ENCODE measurements at regions not wholly inside any gene's neighbourhood (a gene's known extent, or its start where the extent isn't known, plus 50 kb on each side); places are given as distances from the start of the nearest gene placed in this dataset.

DNA sequence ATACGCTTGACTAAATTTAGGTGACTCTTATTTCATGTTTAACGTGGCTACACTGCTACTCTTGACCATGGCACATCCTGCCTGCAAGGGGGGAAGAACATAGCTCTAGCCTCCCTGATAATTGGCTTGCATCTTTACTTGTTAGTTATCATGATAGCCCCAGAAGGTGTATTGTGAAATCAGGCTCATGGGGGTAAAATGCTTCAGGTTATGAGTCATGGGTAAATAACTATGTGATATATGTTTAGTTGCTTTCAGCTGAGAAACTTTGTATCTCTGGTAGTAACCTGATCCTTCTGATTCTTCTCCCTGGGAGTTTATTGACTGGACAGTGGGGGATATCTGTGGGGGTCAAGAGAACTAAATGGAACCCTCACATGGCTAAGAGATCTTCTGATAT is 660.8 kb upstream of the UBE2E2 start:
- no peak for ATAC-seq
- Mint-ChIP-seq H3K36me3 (no peaks in the 10 kb centered on the region), H3K27ac (no peak overlapping the region), H3K9me3 (peaks cover 0 to 6% of the 10 kb centered on the region in 2 donors)
- DNase-seq (ENCODE audit: low spot score in 2 of 2), result no peak

DNA sequence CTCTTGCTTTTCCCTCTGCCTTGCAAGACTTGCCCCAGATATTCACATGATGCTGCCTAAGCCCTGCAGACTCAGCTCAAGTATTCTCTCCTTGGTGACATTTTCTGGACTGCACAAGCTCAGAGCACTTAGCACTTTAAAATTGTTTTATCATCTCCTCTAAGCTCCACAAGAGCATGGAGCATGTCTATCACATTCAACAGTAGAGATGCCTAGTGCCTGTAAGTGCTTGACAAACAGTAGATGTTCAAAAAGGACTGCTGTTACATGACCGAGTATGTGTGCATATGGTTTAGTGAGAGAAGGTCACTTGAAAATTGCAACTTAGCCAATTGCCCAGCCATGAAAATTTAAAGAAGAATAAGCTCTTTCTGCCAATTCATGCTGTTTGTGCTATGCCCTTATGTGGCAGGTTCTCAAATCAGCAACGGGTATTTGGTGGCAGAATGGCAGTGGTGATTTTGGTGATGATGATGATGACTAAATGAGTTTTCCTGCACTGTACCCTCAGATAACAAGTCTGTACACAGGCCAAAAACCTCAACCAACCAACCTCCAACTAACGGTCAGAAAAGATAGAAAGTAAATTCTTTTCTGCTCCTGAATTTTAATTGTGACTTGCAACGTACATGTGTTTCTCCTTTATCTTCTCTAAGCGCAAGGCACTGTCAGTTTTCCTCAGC is 647.2 kb upstream of the UBE2E2 start:
- DNase-seq (ENCODE audit: low spot score in 2 of 2), result no peak
- no peak for ATAC-seq
- no peaks in the 10 kb centered on the region for H3K36me3 Mint-ChIP-seq
- peaks cover 0 to 5% of the 10 kb centered on the region in 2 donors for H3K9me3 Mint-ChIP-seq
- H3K27ac Mint-ChIP-seq, result no peak overlapping the region

GRCh38 chr3:22565393-22565792 is 637.7 kb upstream of the UBE2E2 start:
- DNase-seq (ENCODE audit: low spot score in 2 of 2) (no peak), ATAC-seq (no peak)
- Mint-ChIP-seq H3K27ac (no peak overlapping the region), H3K9me3 (no peaks in the 10 kb centered on the region), H3K36me3 (no peaks in the 10 kb centered on the region)

GRCh38 chr3:22568285-22568684 is 634.8 kb upstream of the UBE2E2 start:
- no peak for DNase-seq (ENCODE audit: low spot score in 2 of 2)
- ATAC-seq, result no peak
- H3K27ac Mint-ChIP-seq, result no peak overlapping the region
- H3K9me3 Mint-ChIP-seq, result no peaks in the 10 kb centered on the region
- H3K36me3 Mint-ChIP-seq, result no peaks in the 10 kb centered on the region

- no peaks in the 10 kb centered on the region for H3K9me3 Mint-ChIP-seq
- DNase-seq (ENCODE audit: low spot score in 2 of 2) (no peak), ATAC-seq (no peak)
- H3K36me3 Mint-ChIP-seq, result no peaks in the 10 kb centered on the region
- no peak overlapping the region for H3K27ac Mint-ChIP-seq
Measured at GRCh38 chr3:22569570-22569969, 633.6 kb upstream of the UBE2E2 start.

DNA sequence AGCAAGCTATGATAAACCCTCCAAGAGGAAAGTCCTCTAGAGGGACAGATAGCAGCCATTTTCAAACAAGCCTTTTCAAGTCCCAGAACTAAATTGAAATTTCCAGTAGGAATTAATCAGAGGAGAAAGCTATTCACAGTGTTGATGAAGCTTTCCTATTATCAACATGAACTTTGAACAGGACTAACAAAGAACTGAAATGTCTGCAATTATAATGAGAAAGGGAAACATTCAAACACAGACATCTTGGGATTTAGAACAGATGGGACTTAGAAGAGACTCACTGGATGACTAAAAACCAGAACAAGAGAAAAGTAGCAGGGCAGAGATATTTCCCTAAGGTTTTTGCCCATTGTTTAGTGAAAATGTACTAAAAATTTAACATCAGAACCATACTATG is 622.1 kb upstream of the UBE2E2 start:
- ATAC-seq, result no peak

GRCh38 chr3:22582266-22582665 is 620.9 kb upstream of the UBE2E2 start:
- Mint-ChIP-seq H3K27ac (no peak overlapping the region), H3K9me3 (peaks cover 4 to 7% of the 10 kb centered on the region in 2 donors)
- ATAC-seq, result no peak

More for the DNA sequence above, 622.1 kb upstream of the UBE2E2 start:
- no peak for DNase-seq (ENCODE audit: low spot score in 2 of 2)
- Mint-ChIP-seq H3K9me3 (peaks cover 10 to 12% of the 10 kb centered on the region in 2 donors), H3K36me3 (no peaks in the 10 kb centered on the region), H3K27ac (no peak overlapping the region)

GRCh38 chr3:22585504-22585903 is 617.6 kb upstream of the UBE2E2 start:
- ATAC-seq, result peak; percentile 37 to 43
- H3K27ac Mint-ChIP-seq, result no peak overlapping the region
- peaks cover 4 to 7% of the 10 kb centered on the region in 2 donors for H3K9me3 Mint-ChIP-seq
- no peak for DNase-seq (ENCODE audit: low spot score in 2 of 2)
- H3K36me3 Mint-ChIP-seq, result no peaks in the 10 kb centered on the region

More at GRCh38 chr3:22582266-22582665, 620.9 kb upstream of the UBE2E2 start:
- H3K36me3 Mint-ChIP-seq, result no peaks in the 10 kb centered on the region
- DNase-seq (ENCODE audit: low spot score in 2 of 2), result no peak

GRCh38 chr3:22585911-22586310 is 617.2 kb upstream of the UBE2E2 start:
- H3K36me3 Mint-ChIP-seq, result no peaks in the 10 kb centered on the region
- no peak overlapping the region for H3K27ac Mint-ChIP-seq
- ATAC-seq (no peak), DNase-seq (ENCODE audit: low spot score in 2 of 2) (no peak)
- H3K9me3 Mint-ChIP-seq, result peaks cover 4 to 7% of the 10 kb centered on the region in 2 donors

DNA sequence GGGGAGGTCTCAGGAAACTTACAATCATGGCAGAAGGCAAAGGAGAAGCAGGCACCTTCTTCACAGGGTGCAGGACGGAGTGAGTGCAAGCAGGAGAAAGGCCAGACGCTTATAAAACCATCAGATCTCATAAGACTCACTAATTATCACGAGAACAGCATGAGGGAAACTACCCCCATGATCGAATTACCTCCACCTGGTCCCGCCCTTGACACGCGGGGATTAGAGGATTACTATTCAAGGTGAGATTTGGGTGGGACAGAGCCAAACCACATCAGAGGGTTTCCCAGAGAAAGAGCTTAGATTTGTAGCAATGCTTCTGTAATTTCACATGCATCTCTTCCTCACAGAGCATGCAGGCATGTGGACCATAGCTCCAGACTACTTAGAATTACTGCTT is 615.7 kb upstream of the UBE2E2 start:
- Mint-ChIP-seq H3K27ac (no peak overlapping the region), H3K36me3 (no peaks in the 10 kb centered on the region), H3K9me3 (peaks cover 4 to 6% of the 10 kb centered on the region in 2 donors)
- ATAC-seq, result no peak
- no peak for DNase-seq (ENCODE audit: low spot score in 2 of 2)

DNA sequence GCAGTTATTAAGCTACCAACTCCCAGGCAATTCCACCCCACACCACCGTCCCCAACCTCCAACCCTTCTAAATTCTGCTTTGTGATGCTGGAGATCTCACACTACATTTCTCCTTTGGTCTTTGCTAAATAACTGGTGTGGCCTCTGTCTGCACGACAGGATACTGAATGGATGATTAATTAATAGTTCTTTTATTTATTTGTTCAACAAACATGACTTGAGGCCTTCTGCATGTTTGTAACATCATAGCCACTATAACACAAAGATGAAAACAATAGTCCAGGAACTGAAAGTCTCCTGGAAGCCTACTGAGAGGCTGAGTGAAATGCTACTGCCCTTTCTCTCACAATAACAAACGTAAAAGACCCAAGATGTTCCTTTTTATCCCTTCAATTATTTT is 609.5 kb upstream of the UBE2E2 start:
- Mint-ChIP-seq H3K36me3 (no peaks in the 10 kb centered on the region), H3K9me3 (peaks cover 14 to 16% of the 10 kb centered on the region in 2 donors), H3K27ac (no peak overlapping the region)
- DNase-seq (ENCODE audit: low spot score in 2 of 2) (no peak), ATAC-seq (no peak)

DNA sequence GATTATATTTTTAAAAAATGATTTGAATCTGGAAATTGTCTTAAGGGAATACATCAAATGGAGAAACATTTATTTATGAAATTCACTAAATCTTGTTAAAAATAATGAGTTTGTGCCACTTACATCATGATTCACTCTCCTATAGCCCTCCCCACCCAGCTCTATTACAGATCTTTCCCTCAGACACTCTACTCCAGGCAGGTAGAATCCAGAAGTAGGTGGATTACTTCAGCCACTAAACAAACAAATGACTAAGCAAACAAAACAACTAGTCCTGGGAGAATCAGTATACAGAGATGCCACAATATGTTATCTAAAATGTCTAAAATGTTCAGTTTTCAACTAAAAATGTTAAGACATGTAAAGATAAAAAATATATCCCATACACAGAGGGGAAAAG is 608.1 kb upstream of the UBE2E2 start:
- Mint-ChIP-seq H3K36me3 (no peaks in the 10 kb centered on the region), H3K9me3 (peaks cover 14 to 16% of the 10 kb centered on the region in 2 donors), H3K27ac (no peak overlapping the region)
- ATAC-seq (no peak), DNase-seq (ENCODE audit: low spot score in 2 of 2) (no peak)

GRCh38 chr3:22606461-22606860 is 596.7 kb upstream of the UBE2E2 start:
- Mint-ChIP-seq H3K36me3 (no peaks in the 10 kb centered on the region), H3K9me3 (peaks cover 5% of the 10 kb centered on the region in 2 donors), H3K27ac (no peak overlapping the region)
- ATAC-seq (no peak), DNase-seq (ENCODE audit: low spot score in 2 of 2) (no peak)

DNA sequence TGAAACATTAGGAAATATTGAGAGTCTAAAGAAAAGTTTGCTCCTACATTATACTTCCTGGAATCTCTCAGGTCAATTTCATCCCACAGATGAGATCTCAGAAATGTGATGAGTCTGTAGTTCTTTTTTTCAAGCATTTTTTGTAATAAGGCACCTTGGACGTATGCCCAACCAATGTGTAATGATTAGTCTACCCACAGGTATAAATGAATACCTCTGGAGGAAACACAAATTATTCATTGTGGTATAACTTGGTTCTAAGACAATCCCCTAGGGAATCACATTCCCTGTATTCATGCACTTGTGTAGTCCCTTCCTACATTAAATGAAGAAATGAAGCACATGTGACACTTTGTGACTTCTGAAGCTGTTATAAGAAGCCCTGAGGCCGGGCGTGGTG is 596.2 kb upstream of the UBE2E2 start:
- no peak overlapping the region for H3K27ac Mint-ChIP-seq
- ATAC-seq, result no peak
- no peaks in the 10 kb centered on the region for H3K36me3 Mint-ChIP-seq
- no peak for DNase-seq (ENCODE audit: low spot score in 2 of 2)
- H3K9me3 Mint-ChIP-seq, result peaks cover 5 to 6% of the 10 kb centered on the region in 2 donors

GRCh38 chr3:22608093-22608492 is 595.0 kb upstream of the UBE2E2 start:
- no peak for ATAC-seq
- H3K27ac Mint-ChIP-seq, result no peak overlapping the region
- peaks cover 5 to 9% of the 10 kb centered on the region in 2 donors for H3K9me3 Mint-ChIP-seq
- no peak for DNase-seq (ENCODE audit: low spot score in 2 of 2)
- no peaks in the 10 kb centered on the region for H3K36me3 Mint-ChIP-seq

DNA sequence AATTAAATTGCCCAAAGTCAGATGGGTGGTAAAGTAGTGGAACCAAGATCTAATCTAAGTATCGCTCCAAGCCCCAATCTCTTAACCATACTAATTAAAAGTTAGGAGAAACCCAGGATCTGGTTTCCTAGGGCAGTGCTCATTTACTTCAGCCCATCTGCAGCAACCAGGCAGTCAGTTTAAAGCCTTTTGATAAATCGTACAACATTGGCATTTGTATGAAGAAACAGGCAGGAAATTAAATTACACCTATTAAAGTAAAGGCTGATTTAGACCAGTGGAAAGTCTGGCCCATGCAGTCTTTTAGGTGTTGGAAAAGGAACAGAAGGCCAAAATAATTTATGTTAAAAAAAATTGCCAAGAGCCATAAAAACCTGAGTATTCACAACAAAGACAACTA is 594.4 kb upstream of the UBE2E2 start:
- H3K9me3 Mint-ChIP-seq, result peaks cover 5 to 9% of the 10 kb centered on the region in 2 donors
- no peak overlapping the region for H3K27ac Mint-ChIP-seq
- no peak for DNase-seq (ENCODE audit: low spot score in 2 of 2)
- no peak for ATAC-seq
- no peaks in the 10 kb centered on the region for H3K36me3 Mint-ChIP-seq

- DNase-seq (ENCODE audit: low spot score in 2 of 2) (no peak), ATAC-seq (no peak)
- Mint-ChIP-seq H3K36me3 (no peaks in the 10 kb centered on the region), H3K9me3 (peaks cover 5 to 9% of the 10 kb centered on the region in 2 donors), H3K27ac (no peak overlapping the region)
Measured at GRCh38 chr3:22609139-22609538, 594.0 kb upstream of the UBE2E2 start.

GRCh38 chr3:22612927-22613326 is 590.2 kb upstream of the UBE2E2 start:
- Mint-ChIP-seq H3K36me3 (no peaks in the 10 kb centered on the region), H3K9me3 (peaks cover 5 to 15% of the 10 kb centered on the region in 2 donors), H3K27ac (no peak overlapping the region)
- no peak for DNase-seq (ENCODE audit: low spot score in 2 of 2)
- no peak for ATAC-seq

Measured in activated naive CD4-positive, alpha-beta T cell treated with anti-CD3 and anti-CD28 coated beads, Interleukin-2, amount 50 U/mL, for 72 hours (primary cell).